Hematopoietic multipotent progenitor cell treated with erythropoietin and hydrocortisone succinate and interleukin-3 and kit ligand, for 4 days (in vitro differentiated cells): ENCODE measurements at regions not wholly inside any gene's neighbourhood (a gene's known extent, or its start where the extent isn't known, plus 50 kb on each side); places are given as distances from the start of the nearest gene placed in this dataset.

Source experiments
- DNase-seq: peaks from one replicate; pipeline ENCODE4 v3.0.0-alpha.2; 2015

DNA sequence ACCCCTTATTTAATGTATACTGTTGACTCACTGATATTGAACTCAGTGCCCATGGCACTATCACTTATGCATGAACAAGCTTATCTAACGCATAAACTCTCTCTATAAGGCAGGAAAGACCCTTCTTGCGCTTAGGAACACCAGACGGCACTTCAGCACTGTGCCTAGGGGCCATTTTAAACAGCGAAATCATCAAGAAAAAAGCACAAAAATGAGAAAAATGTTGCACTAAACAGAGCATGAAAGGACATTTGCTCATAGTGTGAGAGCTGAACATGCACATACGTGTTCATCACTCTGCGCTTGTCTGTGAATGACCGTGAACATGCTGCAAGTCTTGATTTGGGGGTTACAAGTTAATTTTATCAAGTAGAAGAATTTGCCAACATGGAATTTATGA, 109.6 kb downstream of the WDR11 start:
- no peak for DNase-seq

DNA sequence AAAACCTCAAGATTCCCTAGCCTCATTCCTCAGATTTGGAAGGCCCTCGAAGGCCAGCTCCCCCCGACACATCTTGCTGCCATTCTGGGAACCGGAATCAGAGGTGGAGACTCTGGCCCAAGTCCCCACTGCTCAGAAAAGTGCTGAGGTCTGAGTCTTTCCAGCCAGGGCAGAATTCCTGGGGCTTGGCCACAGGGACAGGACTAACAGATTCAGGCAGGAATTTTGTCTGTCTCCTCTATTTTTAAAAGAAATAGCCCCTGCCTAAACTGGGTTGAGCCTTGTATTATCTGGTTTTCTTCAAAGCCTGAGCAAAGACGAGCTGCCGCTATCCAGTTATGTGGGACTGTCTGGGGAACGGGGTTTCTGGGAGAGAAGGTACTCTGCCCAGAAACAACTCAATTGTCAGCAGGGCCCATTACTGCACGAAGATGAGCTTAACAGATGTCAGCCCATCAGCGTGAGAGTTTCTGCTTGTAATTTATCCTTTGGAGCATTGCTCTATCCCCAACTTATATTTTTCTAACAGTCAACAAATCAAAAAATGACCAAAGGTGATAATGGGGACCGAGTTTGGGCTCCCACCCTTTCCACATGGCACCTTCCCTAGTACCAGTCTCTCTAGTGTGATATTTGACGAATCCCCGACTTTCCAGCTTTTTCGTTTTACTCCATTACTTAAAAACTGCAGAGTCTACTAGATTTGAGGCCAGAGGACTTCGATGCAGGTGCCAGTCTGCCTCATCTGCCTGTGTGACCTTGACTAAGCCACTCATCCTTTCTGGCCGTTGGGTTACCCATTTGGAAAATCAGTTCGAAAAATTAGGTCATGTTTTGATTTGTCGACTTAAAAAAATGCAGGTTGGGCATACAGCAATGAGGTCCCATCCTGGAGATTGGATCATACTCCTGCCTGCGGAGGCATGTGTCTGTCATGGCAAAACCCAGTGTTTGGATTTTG, 110.9 kb downstream of the WDR11 start:
- DNase-seq, result no peak

DNA sequence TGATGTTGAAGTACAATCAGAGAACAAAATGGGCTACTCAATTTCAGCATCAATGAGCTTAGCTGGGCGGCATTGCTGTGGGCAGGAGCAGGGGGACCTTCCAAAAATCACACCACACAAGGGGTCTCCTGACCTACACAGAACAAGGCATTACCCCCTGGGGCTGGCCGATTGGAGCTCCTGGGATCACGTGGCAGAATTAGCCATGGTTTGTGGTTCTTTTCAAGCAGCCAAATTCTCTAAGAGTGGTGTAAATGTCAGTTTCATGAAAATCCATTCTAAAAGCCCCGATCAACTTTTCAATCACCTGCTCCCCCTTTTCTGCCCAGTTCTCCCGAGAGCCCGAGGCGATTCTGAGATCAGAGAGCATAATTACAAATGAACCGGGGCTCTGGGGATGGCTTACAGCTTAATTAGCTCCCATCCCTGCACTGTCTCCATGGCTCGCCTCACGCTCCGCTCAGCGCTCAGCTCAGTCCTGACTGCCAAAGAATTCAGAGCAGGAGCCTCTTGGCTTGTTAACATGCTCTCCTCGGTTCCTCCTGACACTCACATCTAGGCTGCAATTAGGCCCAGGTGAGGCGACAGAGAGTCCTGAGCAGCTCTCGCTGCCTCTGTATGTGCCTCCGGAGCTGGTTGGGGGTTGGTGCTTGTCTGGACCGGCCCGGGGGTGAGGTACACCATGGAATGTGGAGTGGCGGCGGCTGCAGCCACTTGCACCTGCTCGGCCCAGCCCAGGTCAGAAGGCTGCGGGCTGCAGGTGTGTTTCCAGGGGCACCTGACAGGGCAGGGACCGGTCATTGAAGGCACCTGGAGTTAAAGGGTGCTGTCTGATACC, 111.8 kb downstream of the WDR11 start:
- DNase-seq, result no peak

DNA sequence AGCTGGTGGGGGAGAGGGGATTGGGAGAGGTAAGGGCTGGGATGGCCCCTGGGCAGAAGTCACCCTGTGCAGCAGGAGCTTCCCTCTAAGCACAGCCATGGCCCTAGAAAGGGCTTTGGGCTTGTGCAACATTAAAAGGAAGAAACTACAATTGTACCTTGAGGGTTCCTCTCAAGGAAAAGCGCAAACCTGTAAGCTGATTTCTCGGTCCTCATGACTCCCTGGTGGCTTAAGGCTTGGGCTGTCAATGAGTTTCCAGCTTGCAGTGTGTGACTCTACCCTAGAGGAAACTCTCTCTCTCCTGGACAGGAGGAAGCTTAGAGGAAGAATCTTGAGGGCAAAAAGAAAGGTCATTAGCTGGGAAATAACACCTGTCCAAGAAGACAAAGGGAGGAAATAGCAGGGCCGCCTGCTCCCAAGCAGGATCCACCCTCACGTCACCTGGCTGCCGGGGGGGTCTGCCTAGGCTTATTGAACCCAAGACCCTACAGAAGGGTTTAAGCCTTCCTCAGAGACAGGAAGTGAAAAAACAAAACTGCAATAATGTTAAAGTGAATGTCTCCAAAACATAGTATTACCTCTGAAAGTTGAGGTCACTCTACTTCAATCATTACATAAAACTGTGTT, 112.5 kb downstream of the WDR11 start:
- no peak for DNase-seq

- no peak for DNase-seq
Measured at GRCh38 chr10:120966657-120967045, 115.5 kb downstream of the WDR11 start.

- DNase-seq, result peak; percentile 3
Measured at GRCh38 chr10:120969219-120969645, 118.1 kb downstream of the WDR11 start.

GRCh38 chr10:120970595-120971529, 119.7 kb downstream of the WDR11 start:
- DNase-seq, result no peak

GRCh38 chr10:120971671-120972070, 120.5 kb downstream of the WDR11 start:
- DNase-seq, result no peak

DNA sequence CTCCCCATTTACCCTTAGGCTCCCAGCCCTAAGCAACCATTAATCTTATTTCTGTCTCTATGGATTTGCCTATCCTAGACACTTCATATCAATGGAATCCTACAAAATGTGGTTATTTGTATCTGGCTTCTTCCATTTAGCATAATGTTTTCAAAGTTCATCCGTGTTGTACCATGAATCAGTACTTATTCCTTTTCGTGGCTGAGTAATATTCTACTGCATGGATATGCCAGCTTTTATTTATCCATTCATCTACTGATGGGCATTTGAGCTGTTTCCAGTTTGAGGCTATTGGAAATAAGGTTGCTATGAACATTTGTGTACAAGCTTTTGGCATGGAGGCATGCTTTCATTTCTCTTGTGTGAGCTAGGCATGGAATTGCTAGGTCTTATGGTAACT, 121.1 kb downstream of the WDR11 start:
- no peak for DNase-seq

GRCh38 chr10:120975072-120975867, 124.1 kb downstream of the WDR11 start:
- DNase-seq, result no peak

- no peak for DNase-seq
Measured at GRCh38 chr10:120975868-120976225, 124.7 kb downstream of the WDR11 start.

DNA sequence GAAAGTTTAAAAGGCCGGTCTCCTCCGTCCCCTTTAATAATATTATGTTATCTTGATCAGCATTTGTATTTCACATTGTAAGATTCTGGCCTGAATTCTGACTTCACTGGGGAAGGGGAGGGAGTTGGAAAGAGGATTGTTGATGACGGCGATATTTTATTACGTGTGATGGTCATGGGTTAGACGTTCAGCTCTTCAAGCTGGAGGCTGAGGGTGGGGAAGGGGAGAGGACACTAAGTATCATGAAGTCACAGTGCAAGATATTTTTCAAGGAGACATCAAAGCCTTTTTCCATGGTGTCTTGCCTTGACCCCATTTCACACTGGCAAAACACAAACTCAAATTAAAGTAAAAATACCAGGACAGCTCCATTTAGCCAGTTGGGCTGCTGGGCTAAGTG, 126.7 kb downstream of the WDR11 start:
- no peak for DNase-seq

GRCh38 chr10:120978589-120979252, 127.6 kb downstream of the WDR11 start:
- no peak for DNase-seq

DNA sequence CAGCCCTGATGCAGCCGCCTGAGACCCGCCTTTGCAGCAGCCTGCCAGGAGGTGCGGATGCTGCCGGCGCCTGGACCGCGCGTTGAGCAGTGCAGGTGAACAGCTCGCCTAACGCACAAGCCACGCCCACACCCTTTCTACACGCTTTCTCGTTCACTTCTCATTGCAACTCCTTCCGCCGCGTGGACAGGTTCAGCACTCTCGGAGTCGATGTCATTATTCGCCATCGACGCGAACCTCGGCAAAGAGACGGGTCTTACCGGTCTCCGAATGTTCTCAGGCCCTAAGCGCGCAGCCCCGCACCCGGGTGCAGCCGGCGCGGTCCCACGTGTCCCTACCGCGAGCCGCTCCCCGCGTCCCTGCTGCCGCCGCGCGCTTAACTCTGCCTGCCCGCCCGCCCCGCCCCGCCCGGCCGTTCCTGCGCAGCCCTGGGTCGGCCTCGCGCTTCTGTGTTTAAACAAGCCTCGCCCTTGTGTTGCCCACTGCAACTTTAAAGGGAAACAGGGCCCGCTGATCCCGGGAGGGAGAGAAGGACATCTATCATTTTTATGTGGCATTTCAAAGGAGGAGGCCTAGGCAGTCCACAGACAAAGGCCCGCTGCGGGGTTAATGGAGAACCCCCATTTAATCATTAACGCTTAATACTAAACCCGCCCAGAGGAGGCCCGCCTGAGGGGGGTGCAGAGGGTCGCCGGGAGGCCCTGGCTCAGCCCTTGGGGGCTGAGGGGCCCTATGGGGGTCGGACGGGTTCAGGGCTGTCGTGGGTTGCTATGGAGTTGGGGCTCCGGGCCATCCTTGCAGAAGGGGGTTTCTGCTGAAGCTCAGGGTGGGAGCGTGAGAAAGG, 128.5 kb downstream of the WDR11 start:
- peak; percentile 19 for DNase-seq

GRCh38 chr10:120980279-120981255, 129.4 kb downstream of the WDR11 start:
- no peak for DNase-seq

GRCh38 chr10:120981601-120982391, 130.6 kb downstream of the WDR11 start:
- DNase-seq, result no peak

DNA sequence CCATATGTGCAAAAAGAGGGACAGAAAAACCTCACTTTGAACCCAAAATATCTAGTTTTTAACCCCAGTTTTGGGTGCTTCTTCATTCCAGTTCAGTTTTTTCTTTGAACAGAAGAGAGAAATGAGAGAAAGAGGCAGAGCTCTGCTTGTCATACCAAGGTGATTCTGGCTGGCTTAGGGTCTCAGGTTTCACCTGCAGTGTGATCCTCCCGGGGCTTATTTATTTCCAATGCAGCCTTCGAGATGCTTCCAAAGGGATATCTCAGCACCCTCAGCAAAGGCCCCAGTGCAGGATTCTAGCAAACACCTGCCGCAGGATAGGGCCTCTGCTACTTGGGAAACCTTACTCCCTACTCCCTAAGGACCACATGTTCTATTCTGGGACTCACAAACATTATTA, 131.3 kb downstream of the WDR11 start:
- DNase-seq, result no peak

GRCh38 chr10:120983721-120984120, 132.6 kb downstream of the WDR11 start:
- DNase-seq, result no peak
